GM21619 (cell line): ENCODE measurements at regions not wholly inside any gene's neighbourhood (a gene's known extent, or its start where the extent isn't known, plus 50 kb on each side); places are given as distances from the start of the nearest gene placed in this dataset.

ENCODE experiments used
- ATAC-seq: cut with Tn5 transposase; IDR thresholded peaks from one replicate; pipeline ENCODE4 v1.9.1; 2021; ENCODE audit not compliant: unreplicated experiment

GRCh38 chr18:78165525-78165924 lies 814.1 kb upstream of the SALL3 start:
- no peak for ATAC-seq

- no peak for ATAC-seq
Observed at GRCh38 chr18:78168526-78168925, 811.1 kb upstream of the SALL3 start.

GRCh38 chr18:78169174-78169864 lies 810.3 kb upstream of the SALL3 start:
- no peak for ATAC-seq

- no peak for ATAC-seq
Observed at GRCh38 chr18:78171954-78172353, 807.7 kb upstream of the SALL3 start.

- ATAC-seq, result no peak
Observed at GRCh38 chr18:78174737-78175136, 804.9 kb upstream of the SALL3 start.

GRCh38 chr18:78178812-78179211 lies 800.8 kb upstream of the SALL3 start:
- no peak for ATAC-seq

GRCh38 chr18:78180741-78181140 lies 798.9 kb upstream of the SALL3 start:
- ATAC-seq, result no peak

GRCh38 chr18:78183815-78184214 lies 795.8 kb upstream of the SALL3 start:
- no peak for ATAC-seq

GRCh38 chr18:78191276-78191675 lies 788.3 kb upstream of the SALL3 start:
- ATAC-seq, result no peak

GRCh38 chr18:78192054-78192453 lies 787.6 kb upstream of the SALL3 start:
- no peak for ATAC-seq

- ATAC-seq, result no peak
Observed at GRCh38 chr18:78196280-78196679, 783.3 kb upstream of the SALL3 start.

- no peak for ATAC-seq
Observed at GRCh38 chr18:78199002-78199401, 780.6 kb upstream of the SALL3 start.

GRCh38 chr18:78199611-78200010 lies 780.0 kb upstream of the SALL3 start:
- ATAC-seq, result no peak

GRCh38 chr18:78207942-78208341 lies 771.7 kb upstream of the SALL3 start:
- ATAC-seq, result no peak

- no peak for ATAC-seq
Observed at GRCh38 chr18:78208461-78208860, 771.2 kb upstream of the SALL3 start.

GRCh38 chr18:78213361-78213994 lies 766.1 kb upstream of the SALL3 start:
- no peak for ATAC-seq

- no peak for ATAC-seq
Observed at GRCh38 chr18:78221496-78221895, 758.1 kb upstream of the SALL3 start.

- no peak for ATAC-seq
Observed at GRCh38 chr18:78228974-78229373, 750.6 kb upstream of the SALL3 start.

GRCh38 chr18:78230911-78231310 lies 748.7 kb upstream of the SALL3 start:
- ATAC-seq, result no peak

GRCh38 chr18:78232196-78232595 lies 747.4 kb upstream of the SALL3 start:
- no peak for ATAC-seq

GRCh38 chr18:78237864-78238263 lies 741.8 kb upstream of the SALL3 start:
- no peak for ATAC-seq

GRCh38 chr18:78238404-78239089 lies 741.1 kb upstream of the SALL3 start:
- no peak for ATAC-seq
